Mesendoderm (in vitro differentiated cells): ENCODE measurements at regions not wholly inside any gene's neighbourhood (a gene's known extent, or its start where the extent isn't known, plus 50 kb on each side); places are given as distances from the start of the nearest gene placed in this dataset.
"Not testable (repeated sequence)": the region's sequence is repeated elsewhere in the genome, so short reads cannot be mapped to it uniquely, and the experiment has no call there.

Source experiments
- DNase-seq: peaks from one replicate; pipeline ENCODE4 v3.0.0; 2013
- H2AK5ac ChIP-seq: 2 replicates; pipeline ENCODE4 v1.6.1; 2013; ENCODE audit warnings: low read length, inconsistent platforms
- H2BK120ac ChIP-seq: 2 replicates; pipeline ENCODE4 v1.6.1; 2013; ENCODE audit warnings: low read depth, mild to moderate bottlenecking, low read length, moderate library complexity, mixed read lengths
- H2BK15ac ChIP-seq: replicated peaks from 2 replicates; pipeline ENCODE4 v1.6.1; 2013; ENCODE audit warnings: low read depth, mild to moderate bottlenecking, moderate library complexity
- H2BK5ac ChIP-seq: 2 replicates; pipeline ENCODE4 v1.6.1; 2013; ENCODE audit warnings: low read length, inconsistent platforms
- H3K18ac ChIP-seq: 2 replicates; pipeline ENCODE4 v1.6.1; 2013; ENCODE audit warnings: mild to moderate bottlenecking, low read length, mixed read lengths
- H3K23ac ChIP-seq: one replicate; pipeline ENCODE4 v1.6.1; 2013; ENCODE audit warnings: low read length
- H3K27ac ChIP-seq: 2 replicates; pipeline ENCODE4 v1.5.1; 2013; ENCODE audit warnings: low read depth, mild to moderate bottlenecking, inconsistent platforms, low read length, moderate library complexity
- H3K27me3 ChIP-seq: 2 replicates; pipeline ENCODE4 v1.6.1; 2013; ENCODE audit warnings: low read length, control low read depth, mild to moderate bottlenecking, inconsistent platforms; ENCODE audit not compliant: insufficient read depth, poor library complexity
- H3K36me3 ChIP-seq: 2 replicates; pipeline ENCODE4 v1.6.1; 2013; ENCODE audit warnings: low read length, inconsistent platforms; ENCODE audit not compliant: control insufficient read depth, insufficient read depth
- H3K4ac ChIP-seq: one replicate; pipeline ENCODE4 v1.6.1; 2013; ENCODE audit warnings: low read depth, mild to moderate bottlenecking, low read length, moderate library complexity
- H3K4me1 ChIP-seq: 2 replicates; pipeline ENCODE4 v1.6.1; 2013; ENCODE audit warnings: low read depth, low read length, inconsistent platforms; ENCODE audit not compliant: control insufficient read depth
- H3K4me2 ChIP-seq: 2 replicates; pipeline ENCODE4 v1.6.1; 2013; ENCODE audit warnings: low read length
- H3K4me3 ChIP-seq: 2 replicates; pipeline ENCODE4 v1.5.1; 2013; ENCODE audit warnings: mild to moderate bottlenecking, low read length
- H3K56ac ChIP-seq: one replicate; pipeline ENCODE4 v1.6.1; 2013; ENCODE audit warnings: low read length
- H3K79me1 ChIP-seq: 2 replicates; pipeline ENCODE4 v1.6.1; 2013; ENCODE audit warnings: low read length, inconsistent platforms
- H3K79me2 ChIP-seq: 2 replicates; pipeline ENCODE4 v1.6.1; 2013; ENCODE audit warnings: mild to moderate bottlenecking, low read length; ENCODE audit not compliant: control insufficient read depth, insufficient read depth
- H3K9ac ChIP-seq: 2 replicates; pipeline ENCODE4 v1.6.1; 2013; ENCODE audit warnings: low read length, inconsistent platforms
- H4K5ac ChIP-seq: one replicate; pipeline ENCODE4 v1.6.1; 2013; ENCODE audit warnings: low read length
- H4K8ac ChIP-seq: one replicate; pipeline ENCODE4 v1.6.1; 2013; ENCODE audit warnings: low read depth, mild to moderate bottlenecking, control low read depth, low read length, moderate library complexity
- WGBS: extraction: QIAGEN DNeasy Blood & Tissue Kit; methylation state at CpG from one replicate; pipeline ENCODE4 v1.1.7; 2013; ENCODE audit warnings: low lambda C conversion rate, missing lambda C conversion rate; ENCODE audit not compliant: insufficient coverage; ENCODE audit errors: extremely low coverage; 5-methylcytosine and 5-hydroxymethylcytosine counted together

GRCh38 chr3:197618408-197618807 lies 62.6 kb upstream of the BDH1 start:
- DNase-seq, H3K27me3 ChIP-seq, H3K79me1 ChIP-seq, H2AK5ac ChIP-seq, H4K5ac ChIP-seq, H3K79me2 ChIP-seq, H2BK15ac ChIP-seq, H3K4ac ChIP-seq, H2BK120ac ChIP-seq, H3K23ac ChIP-seq, H3K9ac ChIP-seq, H2BK5ac ChIP-seq, H3K4me1 ChIP-seq, H3K4me3 ChIP-seq, H3K18ac ChIP-seq, H3K36me3 ChIP-seq, H3K56ac ChIP-seq, H4K8ac ChIP-seq, H3K4me2 ChIP-seq, H3K27ac ChIP-seq: not testable (repeated sequence)
- WGBS = no CpG with 5 or more reads among the region's 5 CpGs

GRCh38 chr3:197615430-197615829 lies 59.7 kb upstream of the BDH1 start:
- no peaks in the 10 kb centered on the region for H3K27me3 ChIP-seq
- no peak overlapping the region for H3K18ac ChIP-seq
- H2BK120ac ChIP-seq = no peak overlapping the region
- H3K56ac ChIP-seq = no peak overlapping the region
- no peak overlapping the region for H4K5ac ChIP-seq
- H3K79me1 ChIP-seq = no peaks in the 10 kb centered on the region
- no peak overlapping the region for H3K23ac ChIP-seq
- H4K8ac ChIP-seq = no peak overlapping the region
- H2BK5ac ChIP-seq = no peak overlapping the region
- H3K4me3 ChIP-seq = no peak overlapping the region
- H3K79me2 ChIP-seq = no peaks in the 10 kb centered on the region
- no peak overlapping the region for H3K9ac ChIP-seq
- H3K4me1 ChIP-seq = no peaks in the 10 kb centered on the region
- WGBS = no CpG with 5 or more reads among the region's 3 CpGs
- H3K36me3 ChIP-seq = peaks cover 5% of the 10 kb centered on the region
- H2AK5ac ChIP-seq = no peak overlapping the region
- no peak overlapping the region for H3K4ac ChIP-seq
- no peak overlapping the region for H2BK15ac ChIP-seq
- no peak overlapping the region for H3K4me2 ChIP-seq
- peak; percentile 20 for DNase-seq
- no peak overlapping the region for H3K27ac ChIP-seq

- H2BK120ac ChIP-seq, H3K56ac ChIP-seq, H4K5ac ChIP-seq, H3K9ac ChIP-seq, H3K4me1 ChIP-seq, H3K23ac ChIP-seq, H3K4me2 ChIP-seq, H2AK5ac ChIP-seq, H3K4me3 ChIP-seq, H3K79me1 ChIP-seq, H3K27ac ChIP-seq, H3K4ac ChIP-seq, H3K79me2 ChIP-seq, H4K8ac ChIP-seq, H2BK5ac ChIP-seq, H2BK15ac ChIP-seq, H3K36me3 ChIP-seq, H3K18ac ChIP-seq, H3K27me3 ChIP-seq: not testable (repeated sequence)
- WGBS = no CpG with 5 or more reads among the region's 3 CpGs
- peak; percentile 52 for DNase-seq
These were observed 58.4 kb upstream of the BDH1 start for GRCh38 chr3:197614134-197614533.

GRCh38 chr3:197613199-197613598 lies 57.4 kb upstream of the BDH1 start:
- Histone ChIP-seq H2BK5ac (no peak overlapping the region), H4K5ac (no peak overlapping the region)

GRCh38 chr3:197611255-197611654 lies 55.5 kb upstream of the BDH1 start:
- Histone ChIP-seq H3K79me1 (no peaks in the 10 kb centered on the region), H3K4ac (no peak overlapping the region), H3K27me3 (no peaks in the 10 kb centered on the region), H2BK5ac (no peak overlapping the region), H3K9ac (no peak overlapping the region), H3K23ac (no peak overlapping the region), H3K4me2 (no peak overlapping the region), H4K5ac (no peak overlapping the region), H3K4me3 (no peak overlapping the region), H2BK15ac (no peak overlapping the region), H3K4me1 (no peaks in the 10 kb centered on the region), H3K18ac (no peak overlapping the region), H3K79me2 (no peaks in the 10 kb centered on the region), H2BK120ac (no peak overlapping the region), H4K8ac (no peak overlapping the region), H3K27ac (no peak overlapping the region), H3K56ac (no peak overlapping the region), H3K36me3 (peaks cover 12% of the 10 kb centered on the region), H2AK5ac (no peak overlapping the region)
- no peak for DNase-seq
- WGBS = no CpG with 5 or more reads among the region's 2 CpGs

More at GRCh38 chr3:197613199-197613598, 57.4 kb upstream of the BDH1 start:
- H3K56ac ChIP-seq = no peak overlapping the region
- no peak overlapping the region for H3K27ac ChIP-seq
- no CpG with 5 or more reads among the region's 6 CpGs for WGBS
- no peak for DNase-seq
- peaks cover 9% of the 10 kb centered on the region for H3K36me3 ChIP-seq
- no peak overlapping the region for H2BK120ac ChIP-seq
- no peak overlapping the region for H3K4ac ChIP-seq
- H2BK15ac ChIP-seq = no peak overlapping the region
- no peaks in the 10 kb centered on the region for H3K79me1 ChIP-seq
- no peak overlapping the region for H3K4me3 ChIP-seq
- H2AK5ac ChIP-seq = no peak overlapping the region
- no peak overlapping the region for H3K23ac ChIP-seq
- no peaks in the 10 kb centered on the region for H3K27me3 ChIP-seq
- no peaks in the 10 kb centered on the region for H3K79me2 ChIP-seq
- no peak overlapping the region for H4K8ac ChIP-seq
- H3K4me1 ChIP-seq = no peaks in the 10 kb centered on the region
- no peak overlapping the region for H3K18ac ChIP-seq
- H3K4me2 ChIP-seq = no peak overlapping the region
- H3K9ac ChIP-seq = no peak overlapping the region

GRCh38 chr3:197606468-197606867 lies 50.7 kb upstream of the BDH1 start:
- Histone ChIP-seq H3K4me3 (no peak overlapping the region), H3K79me2 (no peaks in the 10 kb centered on the region), H2AK5ac (no peak overlapping the region), H3K4me2 (no peak overlapping the region), H4K8ac (no peak overlapping the region), H3K79me1 (no peaks in the 10 kb centered on the region), H3K27me3 (no peaks in the 10 kb centered on the region), H2BK5ac (no peak overlapping the region), H3K36me3 (peaks cover 7% of the 10 kb centered on the region), H3K27ac (no peak overlapping the region), H4K5ac (no peak overlapping the region), H3K23ac (no peak overlapping the region), H3K4me1 (no peaks in the 10 kb centered on the region), H2BK120ac (no peak overlapping the region), H3K18ac (no peak overlapping the region), H2BK15ac (no peak overlapping the region), H3K9ac (no peak overlapping the region), H3K56ac (no peak overlapping the region), H3K4ac (no peak overlapping the region)
- WGBS = no CpG with 5 or more reads among the region's 3 CpGs
- DNase-seq = no peak
